ENCODE measurements at regions not wholly inside any gene's neighbourhood (a gene's known extent, or its start where the extent isn't known, plus 50 kb on each side); places are given as distances from the start of the nearest gene placed in this dataset.

DNA sequence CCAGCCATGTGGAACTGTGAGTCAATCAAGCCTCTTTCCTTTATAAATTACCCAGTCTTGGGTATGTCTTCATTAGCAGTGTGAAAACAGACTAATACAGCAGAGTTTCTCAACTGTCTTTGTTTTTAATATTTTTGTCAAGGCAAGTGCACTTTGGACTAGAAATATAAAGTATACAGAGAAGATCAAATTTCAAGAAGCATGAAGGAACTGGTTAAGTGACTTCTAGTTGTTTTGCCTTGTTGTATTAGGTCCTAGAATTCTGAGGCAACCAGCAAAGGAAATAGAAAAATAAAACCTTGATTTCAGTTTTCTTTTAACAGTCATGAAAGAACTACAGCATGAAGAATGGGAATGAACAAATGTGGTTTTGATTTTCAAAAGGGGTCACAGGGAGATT lies 131.1 kb upstream of the PTGFR start:
- H3K36me3 Mint-ChIP-seq = no peaks in the 10 kb centered on the region
- TF ChIP-seq CTCF (conservative IDR thresholded peaks at IDR 0.05) = no peak
- peaks cover 8% of the 10 kb centered on the region for H3K27me3 Mint-ChIP-seq
- H3K27ac Mint-ChIP-seq = peak overlapping the region; percentile 5
- H3K4me1 Mint-ChIP-seq (ENCODE audit: unreplicated experiment) = peaks cover 7% of the 10 kb centered on the region
- no peak overlapping the region for H3K4me3 Mint-ChIP-seq
- no peaks in the 10 kb centered on the region for H3K9me3 Mint-ChIP-seq
- no peak for DNase-seq (ENCODE audit: extremely low spot score, unreplicated experiment)

DNA sequence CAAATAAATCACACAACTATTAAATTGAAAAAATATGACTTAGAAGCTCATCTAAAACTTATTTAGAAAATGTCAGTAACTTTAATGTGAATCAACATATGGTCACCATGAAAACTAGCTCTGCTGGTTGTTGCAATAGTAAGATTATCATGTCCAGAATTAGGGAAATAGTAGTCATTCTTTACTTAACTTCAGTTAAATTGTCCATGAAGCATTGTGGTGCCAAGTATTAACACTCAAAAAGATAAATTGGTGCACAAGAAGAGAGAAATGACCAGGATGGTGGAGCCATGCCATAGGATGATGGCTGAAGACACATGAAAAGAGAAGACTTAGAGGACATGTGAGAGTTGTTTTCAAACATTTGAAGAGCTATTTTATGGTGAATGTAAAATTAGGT lies 130.2 kb upstream of the PTGFR start:
- Mint-ChIP-seq H3K4me1 (ENCODE audit: unreplicated experiment) (peaks cover 7% of the 10 kb centered on the region), H3K9me3 (no peaks in the 10 kb centered on the region), H3K4me3 (no peak overlapping the region), H3K27me3 (peaks cover 3% of the 10 kb centered on the region), H3K27ac (no peak overlapping the region), H3K36me3 (no peaks in the 10 kb centered on the region)
- TF ChIP-seq CTCF (conservative IDR thresholded peaks at IDR 0.05) = no peak
- no peak for DNase-seq (ENCODE audit: extremely low spot score, unreplicated experiment)

DNA sequence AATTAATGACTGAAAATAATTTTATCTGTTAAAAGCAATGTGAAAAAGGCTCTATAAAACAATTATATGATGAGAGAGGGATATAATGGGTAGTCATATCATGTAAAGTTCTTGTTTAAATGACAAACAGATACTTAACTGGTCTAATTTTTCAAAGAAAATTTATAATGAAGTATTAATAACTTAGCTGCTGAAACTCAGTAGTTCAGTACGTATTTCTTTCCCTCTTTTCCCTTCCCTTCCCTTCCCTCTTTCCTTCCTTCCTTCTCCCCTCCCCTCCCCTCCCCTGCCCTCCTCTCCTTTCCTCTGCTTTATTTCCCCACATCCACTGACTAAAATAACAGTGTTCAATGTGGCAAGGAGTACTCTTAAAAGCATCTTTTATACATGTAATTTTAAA lies 123.1 kb upstream of the PTGFR start:
- no peaks in the 10 kb centered on the region for H3K9me3 Mint-ChIP-seq
- TF ChIP-seq CTCF (conservative IDR thresholded peaks at IDR 0.05) = no peak
- no peak overlapping the region for H3K4me3 Mint-ChIP-seq
- H3K27ac Mint-ChIP-seq = no peak overlapping the region
- DNase-seq (ENCODE audit: extremely low spot score, unreplicated experiment) = no peak
- no peaks in the 10 kb centered on the region for H3K4me1 Mint-ChIP-seq (ENCODE audit: unreplicated experiment)
- H3K27me3 Mint-ChIP-seq = no peaks in the 10 kb centered on the region
- H3K36me3 Mint-ChIP-seq = no peaks in the 10 kb centered on the region

- Mint-ChIP-seq H3K4me1 (ENCODE audit: unreplicated experiment) (no peaks in the 10 kb centered on the region), H3K9me3 (no peaks in the 10 kb centered on the region), H3K27ac (no peak overlapping the region), H3K36me3 (no peaks in the 10 kb centered on the region), H3K27me3 (no peaks in the 10 kb centered on the region), H3K4me3 (no peak overlapping the region)
- no peak for DNase-seq (ENCODE audit: extremely low spot score, unreplicated experiment)
- TF ChIP-seq CTCF (conservative IDR thresholded peaks at IDR 0.05) = no peak
Observed at GRCh38 chr1:78369546-78369945, 121.2 kb upstream of the PTGFR start.

DNA sequence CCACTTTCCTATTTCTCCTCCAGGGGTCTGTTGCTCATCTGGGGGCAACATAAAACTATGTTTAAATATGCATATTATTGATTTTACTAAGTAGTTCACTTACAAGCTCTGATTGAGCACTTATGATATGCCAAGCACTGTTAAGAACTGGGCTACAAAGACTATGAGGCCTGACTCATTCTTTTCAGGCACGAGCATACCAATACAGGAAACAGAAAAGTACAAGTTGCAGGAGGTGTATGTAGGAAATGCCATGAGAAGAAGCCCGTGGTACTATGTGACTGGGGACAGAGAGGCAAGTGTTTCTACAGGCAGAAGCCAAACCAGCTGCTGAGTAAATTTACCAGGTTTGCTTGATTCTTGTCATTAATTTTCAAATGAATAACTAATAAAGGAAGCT lies 120.4 kb upstream of the PTGFR start:
- H3K4me3 Mint-ChIP-seq = no peak overlapping the region
- no peaks in the 10 kb centered on the region for H3K27me3 Mint-ChIP-seq
- no peak for DNase-seq (ENCODE audit: extremely low spot score, unreplicated experiment)
- no peak for TF ChIP-seq CTCF (conservative IDR thresholded peaks at IDR 0.05)
- H3K4me1 Mint-ChIP-seq (ENCODE audit: unreplicated experiment) = no peaks in the 10 kb centered on the region
- no peaks in the 10 kb centered on the region for H3K9me3 Mint-ChIP-seq
- H3K27ac Mint-ChIP-seq = no peak overlapping the region
- no peaks in the 10 kb centered on the region for H3K36me3 Mint-ChIP-seq

GRCh38 chr1:78370779-78371482 lies 119.8 kb upstream of the PTGFR start:
- no peak for DNase-seq (ENCODE audit: extremely low spot score, unreplicated experiment)
- Mint-ChIP-seq H3K4me1 (ENCODE audit: unreplicated experiment) (no peaks in the 10 kb centered on the region), H3K9me3 (no peaks in the 10 kb centered on the region)

More at GRCh38 chr1:78370779-78371482, 119.8 kb upstream of the PTGFR start:
- no peak overlapping the region for H3K4me3 Mint-ChIP-seq
- no peaks in the 10 kb centered on the region for H3K36me3 Mint-ChIP-seq
- no peak for TF ChIP-seq CTCF (conservative IDR thresholded peaks at IDR 0.05)
- no peaks in the 10 kb centered on the region for H3K27me3 Mint-ChIP-seq
- no peak overlapping the region for H3K27ac Mint-ChIP-seq

All from type B pancreatic cell (in vitro differentiated cells).